ENCODE measurements at regions not wholly inside any gene's neighbourhood (a gene's known extent, or its start where the extent isn't known, plus 50 kb on each side); places are given as distances from the start of the nearest gene placed in this dataset.
"Not testable (repeated sequence)": the region's sequence is repeated elsewhere in the genome, so short reads cannot be mapped to it uniquely, and the experiment has no call there.

DNA sequence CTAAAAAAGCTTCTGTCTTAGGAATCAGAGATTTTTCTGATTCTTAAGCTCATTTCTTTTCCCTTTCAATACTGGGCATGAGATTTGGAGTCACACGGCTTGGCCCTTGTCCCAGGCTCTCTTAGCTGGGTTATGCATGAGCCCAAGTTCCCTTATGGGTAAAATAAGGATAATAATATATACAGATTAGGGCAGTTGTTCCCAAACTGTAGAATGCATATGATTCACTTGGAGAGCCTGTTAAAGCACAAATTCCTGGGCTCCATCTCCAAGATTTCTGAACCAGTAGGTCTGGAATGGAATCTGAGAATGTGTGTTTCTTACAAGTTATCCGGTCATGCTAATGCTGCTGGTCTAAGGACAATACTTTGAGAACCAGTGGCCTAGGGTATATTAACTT is 154.0 kb downstream of the REEP3 start:
- DNase-seq (ENCODE audit: low read depth) = no peak
- Histone ChIP-seq H3K27me3 (ENCODE audit: control insufficient read depth, insufficient read depth, low read length) (no peaks in the 10 kb centered on the region), H3K4me3 (ENCODE audit: low read depth, low read length) (no peak overlapping the region), H3K36me3 (ENCODE audit: control insufficient read depth, insufficient read depth, low read length) (no peaks in the 10 kb centered on the region)
- TF ChIP-seq, protein P1, sequence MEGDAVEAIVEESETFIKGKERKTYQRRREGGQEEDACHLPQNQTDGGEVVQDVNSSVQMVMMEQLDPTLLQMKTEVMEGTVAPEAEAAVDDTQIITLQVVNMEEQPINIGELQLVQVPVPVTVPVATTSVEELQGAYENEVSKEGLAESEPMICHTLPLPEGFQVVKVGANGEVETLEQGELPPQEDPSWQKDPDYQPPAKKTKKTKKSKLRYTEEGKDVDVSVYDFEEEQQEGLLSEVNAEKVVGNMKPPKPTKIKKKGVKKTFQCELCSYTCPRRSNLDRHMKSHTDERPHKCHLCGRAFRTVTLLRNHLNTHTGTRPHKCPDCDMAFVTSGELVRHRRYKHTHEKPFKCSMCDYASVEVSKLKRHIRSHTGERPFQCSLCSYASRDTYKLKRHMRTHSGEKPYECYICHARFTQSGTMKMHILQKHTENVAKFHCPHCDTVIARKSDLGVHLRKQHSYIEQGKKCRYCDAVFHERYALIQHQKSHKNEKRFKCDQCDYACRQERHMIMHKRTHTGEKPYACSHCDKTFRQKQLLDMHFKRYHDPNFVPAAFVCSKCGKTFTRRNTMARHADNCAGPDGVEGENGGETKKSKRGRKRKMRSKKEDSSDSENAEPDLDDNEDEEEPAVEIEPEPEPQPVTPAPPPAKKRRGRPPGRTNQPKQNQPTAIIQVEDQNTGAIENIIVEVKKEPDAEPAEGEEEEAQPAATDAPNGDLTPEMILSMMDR (IDR thresholded peaks at IDR 0.05; ENCODE audit: insufficient read depth, low read length, poor library complexity, severe bottlenecking) = no peak

DNA sequence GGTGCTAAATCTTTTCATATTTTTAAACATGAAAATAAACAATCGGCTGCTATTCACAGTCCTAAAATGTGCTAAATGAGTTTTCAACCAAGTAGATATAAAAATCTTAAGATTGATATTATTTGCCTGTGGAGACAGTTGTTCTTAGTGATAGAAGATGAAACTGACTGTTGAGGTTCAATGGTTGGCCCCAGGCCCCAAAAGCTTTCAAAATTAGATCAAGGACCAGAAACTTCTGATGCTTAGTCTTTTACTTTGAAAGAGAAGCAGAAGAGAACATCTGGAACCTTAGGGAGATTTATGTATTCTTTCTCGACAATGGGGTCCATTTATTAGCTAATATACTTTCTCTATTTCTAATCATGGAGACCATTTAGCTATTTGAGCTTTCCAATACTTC is 155.8 kb downstream of the REEP3 start:
- Histone ChIP-seq H3K36me3 (ENCODE audit: control insufficient read depth, insufficient read depth, low read length) (no peaks in the 10 kb centered on the region), H3K27me3 (ENCODE audit: control insufficient read depth, insufficient read depth, low read length) (no peaks in the 10 kb centered on the region), H3K4me3 (ENCODE audit: low read depth, low read length) (no peak overlapping the region)
- TF ChIP-seq, protein P1 (IDR thresholded peaks at IDR 0.05; ENCODE audit: insufficient read depth, low read length, poor library complexity, severe bottlenecking) = no peak
- no peak for DNase-seq (ENCODE audit: low read depth)

DNA sequence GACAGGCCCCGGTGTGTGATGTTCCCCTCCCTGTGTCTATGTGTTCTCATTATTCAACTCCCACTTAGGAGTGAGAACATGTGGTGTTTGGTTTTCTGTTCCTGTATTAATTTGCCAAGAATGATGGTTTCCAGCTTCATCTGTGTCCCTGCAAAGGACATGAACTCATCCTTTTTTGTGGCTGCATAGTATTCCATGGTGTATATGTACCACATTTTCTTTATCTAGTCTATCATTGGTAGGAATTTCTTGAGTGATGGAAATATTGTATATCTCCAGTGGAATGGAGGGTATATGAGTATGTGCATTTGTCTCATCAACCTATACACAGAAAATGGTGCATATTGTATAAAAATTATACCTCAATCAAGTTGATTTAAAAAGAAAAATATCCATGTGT is 159.3 kb downstream of the REEP3 start:
- not testable (repeated sequence) for H3K4me3 ChIP-seq (ENCODE audit: low read depth, low read length); DNase-seq (ENCODE audit: low read depth); H3K27me3 ChIP-seq (ENCODE audit: control insufficient read depth, insufficient read depth, low read length); H3K36me3 ChIP-seq (ENCODE audit: control insufficient read depth, insufficient read depth, low read length)

DNA sequence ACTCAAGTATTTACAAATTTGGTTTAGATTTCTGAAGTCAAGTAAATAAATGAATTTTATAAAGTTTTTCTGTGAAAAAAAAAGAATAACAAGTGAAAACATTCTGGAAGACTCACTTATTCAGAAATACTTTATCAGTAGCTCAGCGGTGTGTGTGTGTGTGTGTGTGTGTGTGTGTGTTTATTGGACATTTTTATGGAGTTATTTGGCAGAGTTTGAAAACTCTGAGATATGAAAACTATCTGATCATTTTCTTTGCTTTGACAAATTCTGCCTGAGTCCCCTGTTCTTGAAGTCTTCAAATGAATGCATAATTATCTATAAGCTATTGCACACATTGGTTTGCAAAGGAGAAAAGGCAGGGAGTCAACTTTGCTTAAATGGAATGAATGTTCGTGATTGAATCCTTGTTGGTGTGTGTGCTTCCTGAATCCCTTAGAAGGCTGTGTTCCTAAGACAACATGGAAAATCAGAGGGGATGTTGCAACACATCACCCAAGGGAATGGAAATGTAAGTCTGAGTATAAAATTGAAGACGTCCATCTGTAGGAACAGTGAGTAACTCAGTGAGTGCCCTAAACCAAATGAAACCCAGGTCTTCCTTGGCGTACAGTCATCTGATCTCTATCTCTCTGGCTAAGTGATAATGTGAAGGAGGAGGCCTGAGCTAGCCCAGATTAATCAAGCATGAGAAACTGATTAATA is 160.9 kb downstream of the REEP3 start:
- H3K27me3 ChIP-seq (ENCODE audit: control insufficient read depth, insufficient read depth, low read length) = no peaks in the 10 kb centered on the region
- no peak overlapping the region for H3K4me3 ChIP-seq (ENCODE audit: low read depth, low read length)
- DNase-seq (ENCODE audit: low read depth) = peak; percentile 18
- H3K36me3 ChIP-seq (ENCODE audit: control insufficient read depth, insufficient read depth, low read length) = no peaks in the 10 kb centered on the region
- TF ChIP-seq, protein P1 (IDR thresholded peaks at IDR 0.05; ENCODE audit: insufficient read depth, low read length, poor library complexity, severe bottlenecking) = no peak

DNA sequence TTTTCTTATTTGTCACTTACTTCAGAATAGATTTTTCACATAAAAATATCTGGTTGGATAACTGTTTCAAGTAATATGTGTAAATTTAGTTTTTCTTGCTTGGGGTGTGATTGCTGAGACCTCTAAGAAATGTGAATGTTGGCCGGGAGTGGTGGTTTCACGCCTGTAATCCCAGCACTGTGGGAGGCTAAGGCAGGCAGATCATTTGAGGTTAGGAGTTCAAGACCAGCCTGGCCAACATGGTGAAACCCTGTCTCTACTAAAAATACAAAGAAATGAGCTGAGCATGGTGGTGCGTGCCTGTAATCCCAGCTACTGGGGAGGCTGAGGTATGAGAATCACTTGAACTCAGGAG is 161.5 kb downstream of the REEP3 start:
- not testable (repeated sequence) for H3K36me3 ChIP-seq (ENCODE audit: control insufficient read depth, insufficient read depth, low read length); H3K4me3 ChIP-seq (ENCODE audit: low read depth, low read length); DNase-seq (ENCODE audit: low read depth); H3K27me3 ChIP-seq (ENCODE audit: control insufficient read depth, insufficient read depth, low read length)

DNA sequence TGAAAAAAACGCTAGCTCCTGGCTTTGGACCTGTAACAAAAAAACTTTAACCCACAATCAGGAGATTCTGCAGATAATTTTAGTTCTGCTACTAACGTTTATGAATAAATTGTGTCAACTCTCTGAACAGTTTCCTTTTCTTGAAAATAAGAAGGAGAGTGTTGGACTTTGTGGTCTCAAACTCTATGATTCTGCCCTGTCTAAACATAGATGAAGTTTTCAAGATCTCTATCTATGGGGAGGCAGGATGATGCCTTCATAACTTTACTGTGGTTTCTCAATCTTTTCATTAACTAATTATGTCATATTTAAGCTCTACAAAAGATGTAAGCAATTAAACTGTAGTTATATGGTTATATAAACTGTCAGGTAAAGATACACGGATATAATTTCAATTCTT is 162.0 kb downstream of the REEP3 start:
- H3K27me3 ChIP-seq (ENCODE audit: control insufficient read depth, insufficient read depth, low read length) = no peaks in the 10 kb centered on the region
- no peaks in the 10 kb centered on the region for H3K36me3 ChIP-seq (ENCODE audit: control insufficient read depth, insufficient read depth, low read length)
- no peak overlapping the region for H3K4me3 ChIP-seq (ENCODE audit: low read depth, low read length)
- TF ChIP-seq, protein P1 (IDR thresholded peaks at IDR 0.05; ENCODE audit: insufficient read depth, low read length, poor library complexity, severe bottlenecking) = no peak
- DNase-seq (ENCODE audit: low read depth) = no peak

DNA sequence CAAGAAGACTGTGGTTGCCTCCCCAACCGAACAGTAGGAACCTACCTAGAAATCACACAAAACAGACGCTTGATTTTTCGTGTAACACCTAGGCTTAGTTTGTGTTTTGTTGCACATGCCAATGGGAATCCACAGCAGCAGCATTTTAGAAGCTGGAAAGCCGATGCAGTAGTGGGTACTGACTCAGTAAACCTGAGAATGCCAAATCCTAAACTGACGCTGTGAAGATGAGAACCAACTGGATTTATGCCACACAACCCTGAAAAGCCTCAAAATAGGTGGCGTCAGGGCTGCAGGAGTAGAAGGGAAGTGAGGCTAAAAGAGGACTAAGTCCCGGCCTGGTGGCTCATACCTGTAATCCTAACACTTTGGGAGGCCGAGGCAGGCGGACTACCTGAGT is 162.5 kb downstream of the REEP3 start:
- TF ChIP-seq, protein P1 (IDR thresholded peaks at IDR 0.05; ENCODE audit: insufficient read depth, low read length, poor library complexity, severe bottlenecking) = no peak
- no peaks in the 10 kb centered on the region for H3K36me3 ChIP-seq (ENCODE audit: control insufficient read depth, insufficient read depth, low read length)
- no peaks in the 10 kb centered on the region for H3K27me3 ChIP-seq (ENCODE audit: control insufficient read depth, insufficient read depth, low read length)
- no peak overlapping the region for H3K4me3 ChIP-seq (ENCODE audit: low read depth, low read length)
- no peak for DNase-seq (ENCODE audit: low read depth)

Measured in kidney epithelial cell (primary cell).